Osteoblast (primary cell): ENCODE measurements at regions not wholly inside any gene's neighbourhood (a gene's known extent, or its start where the extent isn't known, plus 50 kb on each side); places are given as distances from the start of the nearest gene placed in this dataset.

Experiments
- DNase-seq: peaks from one replicate; pipeline ENCODE4 v3.0.0; 2011; ENCODE audit warnings: low spot score, mixed read lengths; ENCODE audit not compliant: insufficient read length; ENCODE audit errors: missing footprints
- H2AFZ ChIP-seq: 2 replicates; pipeline ENCODE4 v1.6.0; 2011; ENCODE audit warnings: mild to moderate bottlenecking, low read length
- H3K27ac ChIP-seq: 2 replicates; pipeline ENCODE4 v1.5.1; 2011; ENCODE audit warnings: mild to moderate bottlenecking, low read depth, low read length, moderate library complexity
- H3K27me3 ChIP-seq: 2 replicates; pipeline ENCODE4 v1.6.0; 2012; ENCODE audit warnings: mild to moderate bottlenecking, control low read depth, inconsistent platforms, low read length, moderate library complexity; ENCODE audit not compliant: insufficient read depth
- H3K36me3 ChIP-seq: 2 replicates; pipeline ENCODE4 v1.5.1; 2011; ENCODE audit warnings: mild to moderate bottlenecking, low read length, control low read depth, moderate library complexity; ENCODE audit not compliant: insufficient read depth
- H3K4me1 ChIP-seq: 2 replicates; pipeline ENCODE4 v1.5.1; 2011; ENCODE audit warnings: mild to moderate bottlenecking, low read length, control low read depth, moderate library complexity; ENCODE audit not compliant: insufficient read depth
- H3K4me2 ChIP-seq: 2 replicates; pipeline ENCODE4 v1.6.0; 2011; ENCODE audit warnings: mild to moderate bottlenecking, low read length; ENCODE audit not compliant: insufficient read depth
- H3K4me3 ChIP-seq: fragments of 200-600 bp; sonication (generic); 3 replicates; pipeline ENCODE4 v1.5.1; 2012; ENCODE audit warnings: mild to moderate bottlenecking, low read length, inconsistent platforms; ENCODE audit not compliant: insufficient read depth
- H3K79me2 ChIP-seq: 2 replicates; pipeline ENCODE4 v1.6.0; 2012; ENCODE audit warnings: mild to moderate bottlenecking, low read length, control low read depth, inconsistent platforms; ENCODE audit not compliant: insufficient read depth
- H3K9me3 ChIP-seq: 2 replicates; pipeline ENCODE4 v1.5.1; 2011; ENCODE audit warnings: low read depth, low read length, control low read depth
- H4K20me1 ChIP-seq: 2 replicates; pipeline ENCODE4 v1.6.0; 2012; ENCODE audit warnings: mild to moderate bottlenecking, low read length, control low read depth; ENCODE audit not compliant: insufficient read depth
- TF ChIP-seq, protein P1 (sequence below): IDR thresholded peaks from 2 replicates; pipeline ENCODE4 v1.5.1; 2011; ENCODE audit warnings: mild to moderate bottlenecking, low read depth, low read length, moderate library complexity; ENCODE audit errors: extremely low read depth

- TF ChIP-seq, protein P1, sequence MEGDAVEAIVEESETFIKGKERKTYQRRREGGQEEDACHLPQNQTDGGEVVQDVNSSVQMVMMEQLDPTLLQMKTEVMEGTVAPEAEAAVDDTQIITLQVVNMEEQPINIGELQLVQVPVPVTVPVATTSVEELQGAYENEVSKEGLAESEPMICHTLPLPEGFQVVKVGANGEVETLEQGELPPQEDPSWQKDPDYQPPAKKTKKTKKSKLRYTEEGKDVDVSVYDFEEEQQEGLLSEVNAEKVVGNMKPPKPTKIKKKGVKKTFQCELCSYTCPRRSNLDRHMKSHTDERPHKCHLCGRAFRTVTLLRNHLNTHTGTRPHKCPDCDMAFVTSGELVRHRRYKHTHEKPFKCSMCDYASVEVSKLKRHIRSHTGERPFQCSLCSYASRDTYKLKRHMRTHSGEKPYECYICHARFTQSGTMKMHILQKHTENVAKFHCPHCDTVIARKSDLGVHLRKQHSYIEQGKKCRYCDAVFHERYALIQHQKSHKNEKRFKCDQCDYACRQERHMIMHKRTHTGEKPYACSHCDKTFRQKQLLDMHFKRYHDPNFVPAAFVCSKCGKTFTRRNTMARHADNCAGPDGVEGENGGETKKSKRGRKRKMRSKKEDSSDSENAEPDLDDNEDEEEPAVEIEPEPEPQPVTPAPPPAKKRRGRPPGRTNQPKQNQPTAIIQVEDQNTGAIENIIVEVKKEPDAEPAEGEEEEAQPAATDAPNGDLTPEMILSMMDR: no peak
- no peaks in the 10 kb centered on the region for H3K9me3 ChIP-seq
- H3K36me3 ChIP-seq: no peaks in the 10 kb centered on the region
- H3K4me2 ChIP-seq: no peak overlapping the region
- no peak for DNase-seq
- H3K4me1 ChIP-seq: no peaks in the 10 kb centered on the region
- H3K27me3 ChIP-seq: no peaks in the 10 kb centered on the region
- no peak overlapping the region for H3K4me3 ChIP-seq
- H3K79me2 ChIP-seq: no peaks in the 10 kb centered on the region
- H4K20me1 ChIP-seq: no peaks in the 10 kb centered on the region
- no peak overlapping the region for H2AFZ ChIP-seq
- no peak overlapping the region for H3K27ac ChIP-seq
Measured at GRCh38 chr11:79980916-79981315, 540.1 kb upstream of the TENM4 start.

DNA sequence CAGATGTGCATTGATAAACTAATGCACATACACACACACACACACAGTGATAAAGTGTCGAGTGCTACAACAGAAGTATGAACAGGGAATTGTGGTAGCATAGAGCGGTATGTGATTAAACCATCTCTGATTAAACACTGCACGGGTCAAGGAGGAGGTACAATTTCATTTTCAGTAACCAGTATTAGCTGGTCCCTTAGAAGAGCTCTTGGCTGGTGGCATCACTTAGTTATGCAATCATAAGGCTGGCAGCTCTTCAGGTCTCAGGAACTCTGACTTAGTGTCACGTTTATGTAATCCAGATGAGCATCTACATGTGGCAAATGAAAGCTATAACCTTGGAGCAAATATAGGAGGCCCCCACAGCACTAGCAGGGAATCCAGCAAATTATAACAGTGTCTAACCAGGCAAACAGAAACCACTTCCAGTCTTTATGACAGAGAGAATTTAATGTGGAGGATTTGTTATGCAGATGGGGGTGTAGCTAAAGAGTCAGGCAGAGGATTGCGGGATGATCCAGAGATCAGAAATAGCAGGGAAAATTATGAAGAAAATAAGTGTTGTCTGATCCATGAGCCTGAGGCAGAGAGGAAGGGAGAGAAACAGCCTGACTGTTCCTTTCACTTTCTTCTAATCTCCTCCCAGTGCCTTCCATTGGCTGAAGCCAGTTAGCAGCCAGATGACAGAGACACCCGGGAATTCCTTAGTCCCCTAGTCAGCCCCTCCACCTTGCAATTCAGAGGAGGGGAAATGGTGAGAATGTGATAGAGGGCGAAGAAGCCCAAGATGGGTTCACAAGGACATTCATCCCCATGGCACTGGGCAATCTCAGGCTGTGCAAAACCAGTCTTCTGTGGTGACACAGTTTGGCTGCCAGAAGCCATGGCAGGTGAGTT lies 533.1 kb upstream of the TENM4 start:
- TF ChIP-seq, protein P1: no peak

GRCh38 chr11:79971255-79971654 lies 530.4 kb upstream of the TENM4 start:
- H3K27ac ChIP-seq: no peak overlapping the region
- no peaks in the 10 kb centered on the region for H3K36me3 ChIP-seq
- TF ChIP-seq, protein P1: no peak
- H3K4me3 ChIP-seq: no peak overlapping the region
- H3K4me2 ChIP-seq: no peak overlapping the region
- no peaks in the 10 kb centered on the region for H4K20me1 ChIP-seq
- no peaks in the 10 kb centered on the region for H3K9me3 ChIP-seq
- H3K79me2 ChIP-seq: no peaks in the 10 kb centered on the region
- H3K4me1 ChIP-seq: peaks cover 8% of the 10 kb centered on the region
- no peaks in the 10 kb centered on the region for H3K27me3 ChIP-seq
- H2AFZ ChIP-seq: no peak overlapping the region
- no peak for DNase-seq

More for the DNA sequence above, 533.1 kb upstream of the TENM4 start:
- H3K4me3 ChIP-seq: peak overlapping the region; percentile 64
- DNase-seq: peak; percentile 66
- H3K36me3 ChIP-seq: no peaks in the 10 kb centered on the region
- peaks cover 8% of the 10 kb centered on the region for H3K4me1 ChIP-seq
- no peaks in the 10 kb centered on the region for H3K27me3 ChIP-seq
- no peaks in the 10 kb centered on the region for H4K20me1 ChIP-seq
- peak overlapping the region; percentile 76 for H3K4me2 ChIP-seq
- no peak overlapping the region for H3K27ac ChIP-seq
- no peaks in the 10 kb centered on the region for H3K9me3 ChIP-seq
- H3K79me2 ChIP-seq: no peaks in the 10 kb centered on the region
- H2AFZ ChIP-seq: peak overlapping the region; percentile 84

DNA sequence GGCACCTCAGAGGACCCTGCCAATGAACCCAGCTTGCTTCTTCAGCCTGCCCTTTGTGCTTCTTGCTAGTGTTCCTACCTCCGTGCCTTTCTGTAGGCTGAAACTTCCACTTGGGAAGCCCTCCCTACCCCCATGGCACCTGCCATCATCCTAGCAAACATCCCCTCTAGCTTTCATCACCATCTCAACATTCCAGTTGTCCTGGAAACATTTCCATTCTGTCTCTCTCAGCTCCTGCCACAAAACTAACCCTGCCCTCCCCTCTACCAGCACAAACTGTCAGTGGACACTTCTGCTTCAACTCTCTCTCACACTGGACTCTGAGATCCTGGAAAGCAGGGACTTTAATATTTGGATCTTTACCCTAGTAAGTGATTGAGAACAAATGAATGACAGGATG lies 525.8 kb upstream of the TENM4 start:
- Histone ChIP-seq H3K9me3 (no peaks in the 10 kb centered on the region), H3K4me1 (no peaks in the 10 kb centered on the region), H3K27me3 (no peaks in the 10 kb centered on the region), H3K4me2 (no peak overlapping the region), H2AFZ (no peak overlapping the region), H3K27ac (no peak overlapping the region), H3K79me2 (no peaks in the 10 kb centered on the region), H3K36me3 (no peaks in the 10 kb centered on the region), H3K4me3 (no peak overlapping the region), H4K20me1 (no peaks in the 10 kb centered on the region)
- TF ChIP-seq, protein P1: no peak
- DNase-seq: no peak
